Endodermal cell (in vitro differentiated cells): ENCODE measurements at regions not wholly inside any gene's neighbourhood (a gene's known extent, or its start where the extent isn't known, plus 50 kb on each side); places are given as distances from the start of the nearest gene placed in this dataset.

Experiments
- DNase-seq: peaks from one replicate; pipeline ENCODE4 v3.0.0-alpha.2; 2017
- H3K27ac ChIP-seq: 2 replicates; pipeline ENCODE4 v1.5.1; 2013; ENCODE audit warnings: mild to moderate bottlenecking, low read depth, low read length, moderate library complexity
- H3K27me3 ChIP-seq: 2 replicates; pipeline ENCODE4 v1.6.1; 2013; ENCODE audit warnings: mild to moderate bottlenecking, low read length, moderate library complexity; ENCODE audit not compliant: insufficient read depth, control insufficient read depth, poor library complexity, severe bottlenecking
- H3K36me3 ChIP-seq: 2 replicates; pipeline ENCODE4 v1.7.0; 2013; ENCODE audit warnings: mild to moderate bottlenecking, low read length, moderate library complexity; ENCODE audit not compliant: control insufficient read depth, insufficient read depth
- H3K4me1 ChIP-seq: one replicate; pipeline ENCODE4 v1.7.0; 2013; ENCODE audit warnings: low read length; ENCODE audit not compliant: control insufficient read depth, insufficient read depth
- H3K4me3 ChIP-seq: 2 replicates; pipeline ENCODE4 v1.5.1; 2013; ENCODE audit warnings: mild to moderate bottlenecking, low read length, moderate library complexity
- H3K9ac ChIP-seq: 2 replicates; pipeline ENCODE4 v1.6.1; 2013; ENCODE audit warnings: mild to moderate bottlenecking, low read length, moderate library complexity; ENCODE audit not compliant: poor library complexity, severe bottlenecking; ENCODE audit errors: extremely low read depth
- H3K9me3 ChIP-seq: 2 replicates; pipeline ENCODE4 v1.6.1; 2013; ENCODE audit warnings: mild to moderate bottlenecking, low read length, moderate library complexity; ENCODE audit not compliant: control insufficient read depth
- H3K27ac Mint-ChIP-seq: 2 replicates; pipeline ENCODE4 v1.8.0; 2020; ENCODE audit warnings: mixed read lengths
- H3K27me3 Mint-ChIP-seq: 2 replicates; pipeline ENCODE4 v1.8.0; 2021; ENCODE audit warnings: mild to moderate bottlenecking, mixed read lengths; ENCODE audit not compliant: insufficient read depth
- H3K36me3 Mint-ChIP-seq: 2 replicates; pipeline ENCODE4 v1.8.0; 2020; ENCODE audit warnings: low read depth, mixed read lengths
- H3K4me1 Mint-ChIP-seq: 2 replicates; pipeline ENCODE4 v1.8.0; 2020; ENCODE audit warnings: mixed read lengths
- H3K4me3 Mint-ChIP-seq: 2 replicates; pipeline ENCODE4 v1.8.0; 2020; ENCODE audit warnings: mild to moderate bottlenecking, moderate library complexity, mixed read lengths
- H3K9me3 Mint-ChIP-seq: 2 replicates; pipeline ENCODE4 v1.8.0; 2020; ENCODE audit warnings: mild to moderate bottlenecking, mixed read lengths
- WGBS, 2 experiments: methylation state at CpG; one replicate each; pipeline versions ENCODE4 v1.1.5 to v1.1.7; 2013; ENCODE audit warnings: missing lambda C conversion rate in 2 of 2, mixed read lengths in 1 of 2; ENCODE audit not compliant: insufficient coverage in 1 of 2, insufficient read length in 1 of 2; 5-methylcytosine and 5-hydroxymethylcytosine counted together
- TF ChIP-seq, protein P1 (sequence below): fragments of 200-600 bp; sonication (generic); conservative IDR thresholded peaks from 2 replicates; pipeline ENCODE4 v1.5.0; 2021; ENCODE audit warnings: antibody characterized with exemption, mild to moderate bottlenecking

DNA sequence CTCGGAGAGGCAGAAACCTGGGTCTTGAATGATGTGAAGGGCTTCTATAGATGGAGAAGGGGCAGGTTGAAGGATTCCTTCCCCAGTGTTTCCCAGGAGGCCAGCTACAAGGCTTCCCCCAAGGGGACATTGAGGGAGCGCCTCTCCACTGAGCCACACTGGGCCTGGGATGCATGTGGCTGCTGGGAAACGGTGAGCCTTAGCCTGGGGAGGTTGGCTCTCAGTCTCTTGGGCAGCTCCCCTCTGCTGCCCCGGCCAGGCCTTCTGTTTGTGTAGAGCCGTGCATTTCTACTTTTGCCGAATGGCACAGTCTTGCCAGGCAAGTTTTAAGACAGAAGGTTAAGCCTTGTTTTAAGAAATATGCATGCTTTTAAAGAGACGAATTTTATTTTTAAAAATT, 254.4 kb upstream of the POU3F1 start:
- H3K4me3 ChIP-seq = no peak overlapping the region
- Mint-ChIP-seq H3K9me3 (no peaks in the 10 kb centered on the region), H3K4me3 (no peak overlapping the region), H3K36me3 (peaks cover 10% of the 10 kb centered on the region), H3K27me3 (peaks cover 1% of the 10 kb centered on the region), H3K27ac (no peak overlapping the region), H3K4me1 (peaks cover 2% of the 10 kb centered on the region)
- no peaks in the 10 kb centered on the region for H3K27me3 ChIP-seq
- DNase-seq = no peak
- H3K9ac ChIP-seq = no peak overlapping the region
- no peaks in the 10 kb centered on the region for H3K9me3 ChIP-seq
- H3K27ac ChIP-seq = no peak overlapping the region
- 76% methylated on average over 6 to 7 of the region's 7 CpGs for WGBS, 2 experiments
- H3K4me1 ChIP-seq = no peaks in the 10 kb centered on the region
- H3K36me3 ChIP-seq = no peaks in the 10 kb centered on the region
- TF ChIP-seq, protein P1, sequence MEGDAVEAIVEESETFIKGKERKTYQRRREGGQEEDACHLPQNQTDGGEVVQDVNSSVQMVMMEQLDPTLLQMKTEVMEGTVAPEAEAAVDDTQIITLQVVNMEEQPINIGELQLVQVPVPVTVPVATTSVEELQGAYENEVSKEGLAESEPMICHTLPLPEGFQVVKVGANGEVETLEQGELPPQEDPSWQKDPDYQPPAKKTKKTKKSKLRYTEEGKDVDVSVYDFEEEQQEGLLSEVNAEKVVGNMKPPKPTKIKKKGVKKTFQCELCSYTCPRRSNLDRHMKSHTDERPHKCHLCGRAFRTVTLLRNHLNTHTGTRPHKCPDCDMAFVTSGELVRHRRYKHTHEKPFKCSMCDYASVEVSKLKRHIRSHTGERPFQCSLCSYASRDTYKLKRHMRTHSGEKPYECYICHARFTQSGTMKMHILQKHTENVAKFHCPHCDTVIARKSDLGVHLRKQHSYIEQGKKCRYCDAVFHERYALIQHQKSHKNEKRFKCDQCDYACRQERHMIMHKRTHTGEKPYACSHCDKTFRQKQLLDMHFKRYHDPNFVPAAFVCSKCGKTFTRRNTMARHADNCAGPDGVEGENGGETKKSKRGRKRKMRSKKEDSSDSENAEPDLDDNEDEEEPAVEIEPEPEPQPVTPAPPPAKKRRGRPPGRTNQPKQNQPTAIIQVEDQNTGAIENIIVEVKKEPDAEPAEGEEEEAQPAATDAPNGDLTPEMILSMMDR = no peak

DNA sequence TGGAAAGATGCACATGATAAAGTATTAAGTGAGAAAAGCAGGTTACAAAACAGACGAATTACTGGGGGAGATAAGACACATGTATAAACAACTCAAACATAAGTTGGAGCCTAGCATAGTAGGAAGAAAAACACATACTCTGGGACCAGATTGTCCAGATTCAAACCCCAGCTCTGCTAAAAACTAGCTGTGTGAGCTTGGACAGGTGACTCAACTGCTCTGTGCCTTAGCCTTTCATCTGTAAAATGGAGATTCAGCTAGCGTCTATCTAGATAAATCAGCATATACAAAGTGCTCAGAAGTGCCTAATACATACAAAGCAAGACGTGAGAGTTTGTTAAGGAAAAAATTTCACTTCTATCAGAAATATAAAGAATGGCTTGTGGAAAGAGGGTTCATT, 254.0 kb upstream of the POU3F1 start:
- Mint-ChIP-seq H3K27me3 (peaks cover 1% of the 10 kb centered on the region), H3K36me3 (peaks cover 10% of the 10 kb centered on the region), H3K9me3 (no peaks in the 10 kb centered on the region), H3K4me1 (peaks cover 4% of the 10 kb centered on the region), H3K27ac (no peak overlapping the region), H3K4me3 (no peak overlapping the region)
- no peak overlapping the region for H3K4me3 ChIP-seq
- H3K36me3 ChIP-seq = no peaks in the 10 kb centered on the region
- 97 to 100% methylated on average over 1 to 3 of the region's 3 CpGs for WGBS, 2 experiments
- H3K9ac ChIP-seq = no peak overlapping the region
- no peaks in the 10 kb centered on the region for H3K9me3 ChIP-seq
- H3K27me3 ChIP-seq = no peaks in the 10 kb centered on the region
- H3K4me1 ChIP-seq = no peaks in the 10 kb centered on the region
- TF ChIP-seq, protein P1 = no peak
- no peak overlapping the region for H3K27ac ChIP-seq
- no peak for DNase-seq

DNA sequence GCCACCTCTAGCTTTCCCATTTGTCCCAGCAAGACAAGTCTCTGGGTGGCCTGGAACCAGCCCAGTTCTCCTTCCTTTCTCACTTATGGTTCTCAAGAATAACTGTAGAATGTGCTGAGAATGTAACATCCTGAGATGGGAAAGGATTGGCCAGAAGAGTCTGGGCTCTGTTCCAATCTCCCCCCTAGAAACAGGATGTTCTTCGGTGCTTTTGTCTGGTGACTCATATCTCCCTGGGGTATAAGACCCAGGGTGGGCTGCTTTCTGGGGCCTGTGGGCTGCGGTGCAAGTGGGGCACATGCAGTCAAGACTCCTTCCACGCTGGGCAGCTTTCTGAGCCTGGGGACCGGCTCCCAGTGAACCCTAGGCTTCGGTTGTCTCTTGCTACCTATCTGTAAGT, 251.2 kb upstream of the POU3F1 start:
- no peaks in the 10 kb centered on the region for H3K4me1 ChIP-seq
- DNase-seq = no peak
- Mint-ChIP-seq H3K36me3 (peaks cover 10% of the 10 kb centered on the region), H3K27ac (no peak overlapping the region), H3K4me1 (peaks cover 4% of the 10 kb centered on the region), H3K9me3 (peaks cover 5% of the 10 kb centered on the region), H3K4me3 (no peak overlapping the region), H3K27me3 (peaks cover 10% of the 10 kb centered on the region)
- 89 to 90% methylated on average over 2 to 5 of the region's 5 CpGs for WGBS, 2 experiments
- H3K9me3 ChIP-seq = no peaks in the 10 kb centered on the region
- H3K4me3 ChIP-seq = no peak overlapping the region
- no peak overlapping the region for H3K9ac ChIP-seq
- TF ChIP-seq, protein P1 = no peak
- H3K27ac ChIP-seq = no peak overlapping the region
- H3K36me3 ChIP-seq = no peaks in the 10 kb centered on the region
- H3K27me3 ChIP-seq = no peaks in the 10 kb centered on the region
